ENCODE measurements at regions not wholly inside any gene's neighbourhood (a gene's known extent, or its start where the extent isn't known, plus 50 kb on each side); places are given as distances from the start of the nearest gene placed in this dataset.
A peak's percentile ranks its signal among the peaks of the same experiment; 100 is the strongest.

DNA sequence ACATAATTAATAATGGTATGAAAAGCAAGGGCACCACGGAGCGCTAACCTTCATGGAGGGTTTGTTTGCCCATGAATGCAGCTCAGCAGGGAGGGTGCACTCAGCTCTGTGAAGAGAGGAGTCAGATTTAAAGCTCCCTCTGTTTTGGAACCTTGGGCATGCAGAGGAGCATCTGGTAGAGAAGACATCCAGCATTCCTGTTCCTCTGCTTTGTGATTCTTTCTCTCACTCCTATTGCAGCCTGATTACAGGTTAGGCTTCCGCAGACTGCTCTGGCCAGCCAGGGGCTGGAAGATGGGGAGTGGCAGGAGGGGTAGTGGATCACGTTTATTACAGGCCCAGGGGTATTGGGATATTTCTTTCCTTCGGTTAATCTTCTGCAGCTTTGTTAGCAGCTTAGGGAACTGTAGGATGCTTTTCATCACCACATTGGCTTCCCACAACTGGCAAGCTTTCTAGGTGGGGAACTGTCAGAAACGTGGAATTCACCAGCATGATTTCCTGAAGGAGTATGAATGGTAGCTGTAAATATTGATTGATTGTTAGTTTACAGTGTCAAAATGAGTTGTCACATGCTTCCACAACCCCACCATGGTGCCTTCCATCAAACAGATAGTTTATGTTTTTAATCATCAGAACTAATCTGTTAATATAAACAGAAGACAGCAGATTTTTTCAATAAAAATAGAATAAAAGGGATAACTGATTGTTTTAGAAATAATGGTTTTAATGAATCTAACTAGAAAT, 201.1 kb downstream of the VAPA start (continued):
- TF ChIP-seq, protein P1, sequence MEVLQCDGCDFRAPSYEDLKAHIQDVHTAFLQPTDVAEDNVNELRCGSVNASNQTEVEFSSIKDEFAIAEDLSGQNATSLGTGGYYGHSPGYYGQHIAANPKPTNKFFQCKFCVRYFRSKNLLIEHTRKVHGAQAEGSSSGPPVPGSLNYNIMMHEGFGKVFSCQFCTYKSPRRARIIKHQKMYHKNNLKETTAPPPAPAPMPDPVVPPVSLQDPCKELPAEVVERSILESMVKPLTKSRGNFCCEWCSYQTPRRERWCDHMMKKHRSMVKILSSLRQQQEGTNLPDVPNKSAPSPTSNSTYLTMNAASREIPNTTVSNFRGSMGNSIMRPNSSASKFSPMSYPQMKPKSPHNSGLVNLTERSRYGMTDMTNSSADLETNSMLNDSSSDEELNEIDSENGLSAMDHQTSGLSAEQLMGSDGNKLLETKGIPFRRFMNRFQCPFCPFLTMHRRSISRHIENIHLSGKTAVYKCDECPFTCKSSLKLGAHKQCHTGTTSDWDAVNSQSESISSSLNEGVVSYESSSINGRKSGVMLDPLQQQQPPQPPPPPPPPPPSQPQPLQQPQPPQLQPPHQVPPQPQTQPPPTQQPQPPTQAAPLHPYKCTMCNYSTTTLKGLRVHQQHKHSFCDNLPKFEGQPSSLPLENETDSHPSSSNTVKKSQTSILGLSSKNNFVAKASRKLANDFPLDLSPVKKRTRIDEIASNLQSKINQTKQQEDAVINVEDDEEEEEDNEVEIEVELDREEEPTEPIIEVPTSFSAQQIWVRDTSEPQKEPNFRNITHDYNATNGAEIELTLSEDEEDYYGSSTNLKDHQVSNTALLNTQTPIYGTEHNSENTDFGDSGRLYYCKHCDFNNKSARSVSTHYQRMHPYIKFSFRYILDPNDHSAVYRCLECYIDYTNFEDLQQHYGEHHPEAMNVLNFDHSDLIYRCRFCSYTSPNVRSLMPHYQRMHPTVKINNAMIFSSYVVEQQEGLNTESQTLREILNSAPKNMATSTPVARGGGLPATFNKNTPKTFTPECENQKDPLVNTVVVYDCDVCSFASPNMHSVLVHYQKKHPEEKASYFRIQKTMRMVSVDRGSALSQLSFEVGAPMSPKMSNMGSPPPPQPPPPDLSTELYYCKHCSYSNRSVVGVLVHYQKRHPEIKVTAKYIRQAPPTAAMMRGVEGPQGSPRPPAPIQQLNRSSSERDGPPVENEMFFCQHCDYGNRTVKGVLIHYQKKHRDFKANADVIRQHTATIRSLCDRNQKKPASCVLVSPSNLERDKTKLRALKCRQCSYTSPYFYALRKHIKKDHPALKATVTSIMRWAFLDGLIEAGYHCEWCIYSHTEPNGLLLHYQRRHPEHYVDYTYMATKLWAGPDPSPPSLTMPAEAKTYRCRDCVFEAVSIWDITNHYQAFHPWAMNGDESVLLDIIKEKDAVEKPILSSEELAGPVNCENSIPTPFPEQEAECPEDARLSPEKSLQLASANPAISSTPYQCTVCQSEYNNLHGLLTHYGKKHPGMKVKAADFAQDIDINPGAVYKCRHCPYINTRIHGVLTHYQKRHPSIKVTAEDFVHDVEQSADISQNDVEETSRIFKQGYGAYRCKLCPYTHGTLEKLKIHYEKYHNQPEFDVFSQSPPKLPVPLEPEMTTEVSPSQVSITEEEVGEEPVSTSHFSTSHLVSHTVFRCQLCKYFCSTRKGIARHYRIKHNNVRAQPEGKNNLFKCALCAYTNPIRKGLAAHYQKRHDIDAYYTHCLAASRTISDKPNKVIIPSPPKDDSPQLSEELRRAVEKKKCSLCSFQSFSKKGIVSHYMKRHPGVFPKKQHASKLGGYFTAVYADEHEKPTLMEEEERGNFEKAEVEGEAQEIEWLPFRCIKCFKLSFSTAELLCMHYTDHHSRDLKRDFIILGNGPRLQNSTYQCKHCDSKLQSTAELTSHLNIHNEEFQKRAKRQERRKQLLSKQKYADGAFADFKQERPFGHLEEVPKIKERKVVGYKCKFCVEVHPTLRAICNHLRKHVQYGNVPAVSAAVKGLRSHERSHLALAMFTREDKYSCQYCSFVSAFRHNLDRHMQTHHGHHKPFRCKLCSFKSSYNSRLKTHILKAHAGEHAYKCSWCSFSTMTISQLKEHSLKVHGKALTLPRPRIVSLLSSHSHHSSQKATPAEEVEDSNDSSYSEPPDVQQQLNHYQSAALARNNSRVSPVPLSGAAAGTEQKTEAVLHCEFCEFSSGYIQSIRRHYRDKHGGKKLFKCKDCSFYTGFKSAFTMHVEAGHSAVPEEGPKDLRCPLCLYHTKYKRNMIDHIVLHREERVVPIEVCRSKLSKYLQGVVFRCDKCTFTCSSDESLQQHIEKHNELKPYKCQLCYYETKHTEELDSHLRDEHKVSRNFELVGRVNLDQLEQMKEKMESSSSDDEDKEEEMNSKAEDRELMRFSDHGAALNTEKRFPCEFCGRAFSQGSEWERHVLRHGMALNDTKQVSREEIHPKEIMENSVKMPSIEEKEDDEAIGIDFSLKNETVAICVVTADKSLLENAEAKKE (CRISPR knock-in tag; IDR thresholded peaks at IDR 0.05) = peak; percentile 91

DNA sequence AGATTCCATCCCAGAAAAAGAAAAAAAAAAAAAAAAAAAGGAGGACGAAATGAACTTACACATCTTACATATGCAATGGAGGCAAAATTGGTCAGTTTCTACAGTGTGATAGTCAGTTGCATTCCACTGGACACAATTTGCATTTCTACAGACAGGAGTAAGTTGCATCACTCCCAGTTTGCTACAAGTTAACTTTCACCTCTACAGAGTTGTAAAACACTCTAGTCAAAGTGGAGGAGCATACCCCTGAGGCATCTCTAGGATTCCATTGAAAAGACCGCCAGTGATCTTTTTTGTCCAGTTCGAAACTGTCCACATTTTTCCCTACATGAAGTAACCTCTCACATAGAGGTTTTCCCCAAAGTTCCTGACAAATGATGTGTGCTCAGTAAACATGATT, 202.8 kb downstream of the VAPA start:
- Histone ChIP-seq H3K9me2 (ENCODE audit: insufficient read depth) (0 out of 2 replicates have a peak, but pooled peaks cover 4% of the 10 kb centered on the region), H3K27me3 (ENCODE audit: insufficient read depth) (no peaks in the 10 kb centered on the region), H4K20me1 (replicated peaks; ENCODE audit: insufficient read depth) (no peaks in the 10 kb centered on the region), H3K4me1 (ENCODE audit: insufficient read depth) (peaks cover 3% of the 10 kb centered on the region; the same call in 1 of the 2 replicates), H3K36me3 (ENCODE audit: insufficient read depth) (no peaks in the 10 kb centered on the region), H3F3A (replicated peaks; ENCODE audit: low read depth) (no peaks in the 10 kb centered on the region), H2AFZ (no peak overlapping the region), H3K4me2 (no peak overlapping the region), H3K79me2 (replicated peaks; ENCODE audit: insufficient read depth) (no peaks in the 10 kb centered on the region), H3K27ac (ENCODE audit: low read depth) (no peak overlapping the region), H3K4me3 (no peak overlapping the region)
- Mint-ChIP-seq H3K27ac (no peak overlapping the region), H3K9me3 (peaks cover 5% of the 10 kb centered on the region; the same call in 2 of the 3 replicates), H3K4me3 (no peak overlapping the region), H3K27me3 (ENCODE audit: insufficient read depth, low read depth, poor library complexity) (peaks cover 5% of the 10 kb centered on the region), H3K4me1 (peaks cover 33% of the 10 kb centered on the region), H3K36me3 (ENCODE audit: low read depth) (no peaks in the 10 kb centered on the region)
- DNase-seq (ENCODE audit: low spot score) (no peak), ATAC-seq (no peak)
- TF ChIP-seq, protein P2, sequence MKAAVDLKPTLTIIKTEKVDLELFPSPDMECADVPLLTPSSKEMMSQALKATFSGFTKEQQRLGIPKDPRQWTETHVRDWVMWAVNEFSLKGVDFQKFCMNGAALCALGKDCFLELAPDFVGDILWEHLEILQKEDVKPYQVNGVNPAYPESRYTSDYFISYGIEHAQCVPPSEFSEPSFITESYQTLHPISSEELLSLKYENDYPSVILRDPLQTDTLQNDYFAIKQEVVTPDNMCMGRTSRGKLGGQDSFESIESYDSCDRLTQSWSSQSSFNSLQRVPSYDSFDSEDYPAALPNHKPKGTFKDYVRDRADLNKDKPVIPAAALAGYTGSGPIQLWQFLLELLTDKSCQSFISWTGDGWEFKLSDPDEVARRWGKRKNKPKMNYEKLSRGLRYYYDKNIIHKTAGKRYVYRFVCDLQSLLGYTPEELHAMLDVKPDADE (IDR thresholded peaks at IDR 0.05) = no peak
- TF ChIP-seq, protein P3, sequence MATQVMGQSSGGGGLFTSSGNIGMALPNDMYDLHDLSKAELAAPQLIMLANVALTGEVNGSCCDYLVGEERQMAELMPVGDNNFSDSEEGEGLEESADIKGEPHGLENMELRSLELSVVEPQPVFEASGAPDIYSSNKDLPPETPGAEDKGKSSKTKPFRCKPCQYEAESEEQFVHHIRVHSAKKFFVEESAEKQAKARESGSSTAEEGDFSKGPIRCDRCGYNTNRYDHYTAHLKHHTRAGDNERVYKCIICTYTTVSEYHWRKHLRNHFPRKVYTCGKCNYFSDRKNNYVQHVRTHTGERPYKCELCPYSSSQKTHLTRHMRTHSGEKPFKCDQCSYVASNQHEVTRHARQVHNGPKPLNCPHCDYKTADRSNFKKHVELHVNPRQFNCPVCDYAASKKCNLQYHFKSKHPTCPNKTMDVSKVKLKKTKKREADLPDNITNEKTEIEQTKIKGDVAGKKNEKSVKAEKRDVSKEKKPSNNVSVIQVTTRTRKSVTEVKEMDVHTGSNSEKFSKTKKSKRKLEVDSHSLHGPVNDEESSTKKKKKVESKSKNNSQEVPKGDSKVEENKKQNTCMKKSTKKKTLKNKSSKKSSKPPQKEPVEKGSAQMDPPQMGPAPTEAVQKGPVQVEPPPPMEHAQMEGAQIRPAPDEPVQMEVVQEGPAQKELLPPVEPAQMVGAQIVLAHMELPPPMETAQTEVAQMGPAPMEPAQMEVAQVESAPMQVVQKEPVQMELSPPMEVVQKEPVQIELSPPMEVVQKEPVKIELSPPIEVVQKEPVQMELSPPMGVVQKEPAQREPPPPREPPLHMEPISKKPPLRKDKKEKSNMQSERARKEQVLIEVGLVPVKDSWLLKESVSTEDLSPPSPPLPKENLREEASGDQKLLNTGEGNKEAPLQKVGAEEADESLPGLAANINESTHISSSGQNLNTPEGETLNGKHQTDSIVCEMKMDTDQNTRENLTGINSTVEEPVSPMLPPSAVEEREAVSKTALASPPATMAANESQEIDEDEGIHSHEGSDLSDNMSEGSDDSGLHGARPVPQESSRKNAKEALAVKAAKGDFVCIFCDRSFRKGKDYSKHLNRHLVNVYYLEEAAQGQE (IDR thresholded peaks at IDR 0.05; ENCODE audit: unreplicated experiment) = no peak
- TF ChIP-seq, protein P4, sequence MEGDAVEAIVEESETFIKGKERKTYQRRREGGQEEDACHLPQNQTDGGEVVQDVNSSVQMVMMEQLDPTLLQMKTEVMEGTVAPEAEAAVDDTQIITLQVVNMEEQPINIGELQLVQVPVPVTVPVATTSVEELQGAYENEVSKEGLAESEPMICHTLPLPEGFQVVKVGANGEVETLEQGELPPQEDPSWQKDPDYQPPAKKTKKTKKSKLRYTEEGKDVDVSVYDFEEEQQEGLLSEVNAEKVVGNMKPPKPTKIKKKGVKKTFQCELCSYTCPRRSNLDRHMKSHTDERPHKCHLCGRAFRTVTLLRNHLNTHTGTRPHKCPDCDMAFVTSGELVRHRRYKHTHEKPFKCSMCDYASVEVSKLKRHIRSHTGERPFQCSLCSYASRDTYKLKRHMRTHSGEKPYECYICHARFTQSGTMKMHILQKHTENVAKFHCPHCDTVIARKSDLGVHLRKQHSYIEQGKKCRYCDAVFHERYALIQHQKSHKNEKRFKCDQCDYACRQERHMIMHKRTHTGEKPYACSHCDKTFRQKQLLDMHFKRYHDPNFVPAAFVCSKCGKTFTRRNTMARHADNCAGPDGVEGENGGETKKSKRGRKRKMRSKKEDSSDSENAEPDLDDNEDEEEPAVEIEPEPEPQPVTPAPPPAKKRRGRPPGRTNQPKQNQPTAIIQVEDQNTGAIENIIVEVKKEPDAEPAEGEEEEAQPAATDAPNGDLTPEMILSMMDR (conservative IDR thresholded peaks at IDR 0.05; ENCODE audit: low read depth in 2 of 2) = no peak
- no peak for TF ChIP-seq EZH2 (IDR thresholded peaks at IDR 0.05; ENCODE audit: low read depth, unreplicated experiment)
- no peak for TF ChIP-seq JUNB (IDR thresholded peaks at IDR 0.05; ENCODE audit: unreplicated experiment)
- TF ChIP-seq EZH2phosphoT487 (IDR thresholded peaks at IDR 0.05; ENCODE audit: unreplicated experiment) = no peak
- no peak for TF ChIP-seq NANOG (IDR thresholded peaks at IDR 0.05; ENCODE audit: borderline replicate concordance)
- no peak for TF ChIP-seq ZNF114 (CRISPR knock-in tag; IDR thresholded peaks at IDR 0.05)
